ENCODE measurements at regions not wholly inside any gene's neighbourhood (a gene's known extent, or its start where the extent isn't known, plus 50 kb on each side); places are given as distances from the start of the nearest gene placed in this dataset.

GRCh38 chr1:219783605-219784235 lies 144.6 kb downstream of the SLC30A10 start:
- H3K18ac ChIP-seq (ENCODE audit: insufficient read length, low read depth, low read length), result no peak overlapping the region
- no CpG with 5 or more reads among the region's 2 CpGs for WGBS (ENCODE audit: extremely low coverage, insufficient read length, low lambda C conversion rate)
- no peaks in the 10 kb centered on the region for H3K79me2 ChIP-seq (ENCODE audit: insufficient read depth, low read length)
- no peak overlapping the region for H3K9ac ChIP-seq (ENCODE audit: extremely low read depth, insufficient read length, low read length)
- no peak overlapping the region for H4K91ac ChIP-seq (ENCODE audit: insufficient read length, low read depth, low read length)
- no peak overlapping the region for H3K14ac ChIP-seq (ENCODE audit: insufficient read depth, low read length)
- no peak for DNase-seq
- no peaks in the 10 kb centered on the region for H3K4me1 ChIP-seq (ENCODE audit: insufficient read depth, low read length)
- H3K27me3 ChIP-seq (ENCODE audit: insufficient read depth, low read length), result no peaks in the 10 kb centered on the region
- no peak overlapping the region for H2BK15ac ChIP-seq (ENCODE audit: low read depth, low read length)
- no peak overlapping the region for H2BK20ac ChIP-seq (ENCODE audit: low read depth, low read length, poor library complexity, severe bottlenecking)
- no peaks in the 10 kb centered on the region for H3K23me2 ChIP-seq (ENCODE audit: insufficient read length, low read depth, low read length, poor library complexity, severe bottlenecking)
- TF ChIP-seq CTCF (conservative IDR thresholded peaks at IDR 0.05), result no peak
- Mint-ChIP-seq H3K9me3 (no peaks in the 10 kb centered on the region), H3K27ac (no peak overlapping the region; a peak in 1 of 7 replicates), H3K4me3 (no peak overlapping the region), H3K36me3 (ENCODE audit: insufficient read depth in 1 of 3, low read depth in 3 of 3) (no peaks in the 10 kb centered on the region), H3K4me1 (peaks cover 7 to 10% of the 10 kb centered on the region in 2 experiments; a peak in 3 of 4 replicates), H3K27me3 (ENCODE audit: low read depth) (no peaks in the 10 kb centered on the region)
- H2BK12ac ChIP-seq (ENCODE audit: insufficient read length, low read depth, low read length), result no peak overlapping the region
- no peak overlapping the region for H3K4me2 ChIP-seq (ENCODE audit: insufficient read depth, insufficient read length, low read length)
- H2BK5ac ChIP-seq (ENCODE audit: insufficient read length, low read length), result no peak overlapping the region
- H3K27ac ChIP-seq (ENCODE audit: insufficient read length, low read depth, low read length), result no peak overlapping the region
- H3K79me1 ChIP-seq (ENCODE audit: insufficient read depth, low read depth, low read length, poor library complexity, severe bottlenecking), result no peaks in the 10 kb centered on the region
- no peak overlapping the region for H2BK120ac ChIP-seq (ENCODE audit: low read depth, low read length, poor library complexity, severe bottlenecking)
- H3K56ac ChIP-seq (ENCODE audit: insufficient read length, low read depth, low read length), result no peak overlapping the region
- no peak overlapping the region for H3K23ac ChIP-seq (ENCODE audit: insufficient read length, low read depth, low read length)
- H2AK5ac ChIP-seq (ENCODE audit: insufficient read length, low read length), result no peak overlapping the region
- no peaks in the 10 kb centered on the region for H3K9me3 ChIP-seq (ENCODE audit: control insufficient read depth, low read depth, low read length)
- H4K20me1 ChIP-seq (ENCODE audit: control insufficient read depth, insufficient read depth, insufficient read length), result no peaks in the 10 kb centered on the region
- H4K5ac ChIP-seq (ENCODE audit: insufficient read length, low read depth, low read length), result no peak overlapping the region
- no peak overlapping the region for H3K4ac ChIP-seq (ENCODE audit: low read depth, low read length)
- no peak overlapping the region for H4K8ac ChIP-seq (replicated peaks; ENCODE audit: insufficient read length, low read depth, low read length)
- no peak overlapping the region for H2AFZ ChIP-seq (ENCODE audit: low read length)
- H3T11ph ChIP-seq (ENCODE audit: low read length), result no peak overlapping the region

Data from H9 (cell line).